ENCODE measurements at regions not wholly inside any gene's neighbourhood (a gene's known extent, or its start where the extent isn't known, plus 50 kb on each side); places are given as distances from the start of the nearest gene placed in this dataset.

- CTCF ChIA-PET: no interaction called here
- Mint-ChIP-seq H3K4me1 (ENCODE audit: low read depth, unreplicated experiment) (no peaks in the 10 kb centered on the region), H3K4me3 (ENCODE audit: unreplicated experiment) (no peak overlapping the region), H3K27ac (ENCODE audit: unreplicated experiment) (no peak overlapping the region), H3K9me3 (ENCODE audit: unreplicated experiment) (no peaks in the 10 kb centered on the region), H3K36me3 (ENCODE audit: insufficient read depth, unreplicated experiment) (no peaks in the 10 kb centered on the region), H3K27me3 (ENCODE audit: insufficient read depth, unreplicated experiment) (no peaks in the 10 kb centered on the region)
- TF ChIP-seq CTCF (IDR thresholded peaks at IDR 0.05; ENCODE audit: insufficient read depth in 1 of 2, low read depth in 1 of 2, low read length in 1 of 2, severe bottlenecking in 1 of 2, unreplicated experiment in 1 of 2): no peak
- POLR2A ChIA-PET: no interaction called here
- Histone ChIP-seq H3K4me1 (no peaks in the 10 kb centered on the region), H3K27me3 (replicated peaks; ENCODE audit: control insufficient read depth, insufficient read depth, low read length) (no peaks in the 10 kb centered on the region), H3K36me3 (ENCODE audit: control insufficient read depth, insufficient read depth, low read length) (no peaks in the 10 kb centered on the region), H3K9me3 (no peaks in the 10 kb centered on the region), H3K4me3 (ENCODE audit: low read depth, low read length) (no peak overlapping the region)
- intact Hi-C loops (cut with micrococcal nuclease; ENCODE audit: unreplicated experiment): no loop called here
- no peak for DNase-seq
- no TSS peak for BruUV-seq (replicated peaks)
Measured at GRCh38 chr18:2400701-2401196, 170.6 kb downstream of the METTL4 start.

- Histone ChIP-seq H3K4me1 (no peaks in the 10 kb centered on the region), H3K4me3 (ENCODE audit: low read depth, low read length) (no peak overlapping the region), H3K9me3 (no peaks in the 10 kb centered on the region), H3K27me3 (replicated peaks; ENCODE audit: control insufficient read depth, insufficient read depth, low read length) (no peaks in the 10 kb centered on the region), H3K36me3 (ENCODE audit: control insufficient read depth, insufficient read depth, low read length) (no peaks in the 10 kb centered on the region)
- Mint-ChIP-seq H3K27ac (ENCODE audit: unreplicated experiment) (no peak overlapping the region), H3K27me3 (ENCODE audit: insufficient read depth, unreplicated experiment) (no peaks in the 10 kb centered on the region), H3K9me3 (ENCODE audit: unreplicated experiment) (no peaks in the 10 kb centered on the region), H3K36me3 (ENCODE audit: insufficient read depth, unreplicated experiment) (no peaks in the 10 kb centered on the region), H3K4me3 (ENCODE audit: unreplicated experiment) (no peak overlapping the region), H3K4me1 (ENCODE audit: low read depth, unreplicated experiment) (no peaks in the 10 kb centered on the region)
- no peak for TF ChIP-seq CTCF (IDR thresholded peaks at IDR 0.05; ENCODE audit: insufficient read depth in 1 of 2, low read depth in 1 of 2, low read length in 1 of 2, severe bottlenecking in 1 of 2, unreplicated experiment in 1 of 2)
- no TSS peak for BruUV-seq (replicated peaks)
- ChIA-PET POLR2A (no interaction called here), CTCF (no interaction called here)
- no peak for DNase-seq
- intact Hi-C loops (cut with micrococcal nuclease; ENCODE audit: unreplicated experiment): no loop called here
Measured at GRCh38 chr18:2402084-2402483, 169.2 kb downstream of the METTL4 start.

GRCh38 chr18:2406544-2406943 is 164.8 kb downstream of the METTL4 start:
- DNase-seq: no peak
- no peaks in the 10 kb centered on the region for H3K36me3 Mint-ChIP-seq (ENCODE audit: insufficient read depth, unreplicated experiment)
- H3K27ac Mint-ChIP-seq (ENCODE audit: unreplicated experiment): no peak overlapping the region
- ChIA-PET CTCF (no interaction called here), POLR2A (no interaction called here)
- TF ChIP-seq CTCF (IDR thresholded peaks at IDR 0.05; ENCODE audit: insufficient read depth in 1 of 2, low read depth in 1 of 2, low read length in 1 of 2, severe bottlenecking in 1 of 2, unreplicated experiment in 1 of 2): no peak
- Histone ChIP-seq H3K4me3 (ENCODE audit: low read depth, low read length) (no peak overlapping the region), H3K27me3 (replicated peaks; ENCODE audit: control insufficient read depth, insufficient read depth, low read length) (no peaks in the 10 kb centered on the region), H3K9me3 (no peaks in the 10 kb centered on the region), H3K36me3 (ENCODE audit: control insufficient read depth, insufficient read depth, low read length) (no peaks in the 10 kb centered on the region), H3K4me1 (0 out of 2 replicates have a peak, but pooled peaks cover 7% of the 10 kb centered on the region)
- intact Hi-C loops (cut with micrococcal nuclease; ENCODE audit: unreplicated experiment): no loop called here
- no peaks in the 10 kb centered on the region for H3K9me3 Mint-ChIP-seq (ENCODE audit: unreplicated experiment)
- H3K4me3 Mint-ChIP-seq (ENCODE audit: unreplicated experiment): no peak overlapping the region
- no TSS peak for BruUV-seq (replicated peaks)
- no peaks in the 10 kb centered on the region for H3K27me3 Mint-ChIP-seq (ENCODE audit: insufficient read depth, unreplicated experiment)
- peaks cover 14% of the 10 kb centered on the region for H3K4me1 Mint-ChIP-seq (ENCODE audit: low read depth, unreplicated experiment)

Data from Caco-2 (cell line).